ENCODE measurements at regions not wholly inside any gene's neighbourhood (a gene's known extent, or its start where the extent isn't known, plus 50 kb on each side); places are given as distances from the start of the nearest gene placed in this dataset.

GRCh38 chr4:41360214-41360920, 103.6 kb downstream of the UCHL1 start:
- CTCF ChIA-PET: interaction anchor here (0.8 to 2.7 kb wide), 5 partner anchors 15 to 301 kb away, joined by 4 to 13 read pairs (median 10); no protein-coding TSS in a partner anchor

More at GRCh38 chr4:41360214-41360920, 103.6 kb downstream of the UCHL1 start:
- Histone ChIP-seq H3K9me3 (replicated peaks; ENCODE audit: control insufficient read depth, insufficient read depth, low read length) (no peaks in the 10 kb centered on the region), H3K4me1 (ENCODE audit: control insufficient read depth, extremely low read depth, insufficient read depth, low read length) (peaks cover 3% of the 10 kb centered on the region), H3K4me2 (ENCODE audit: insufficient read depth, low read length) (peak overlapping the region; percentile 51), H3K9ac (replicated peaks; ENCODE audit: extremely low read depth, insufficient read depth, low read length) (no peak overlapping the region), H3K79me2 (ENCODE audit: control insufficient read depth, insufficient read depth, low read length) (no peaks in the 10 kb centered on the region), H3K27me3 (ENCODE audit: control insufficient read depth in 2 of 2, insufficient read depth in 2 of 2, low read length in 2 of 2) (peaks cover 7 to 52% of the 10 kb centered on the region in 2 experiments), H3K4me3 (replicated peaks in 1 of 3; ENCODE audit: insufficient read depth in 1 of 3, low read depth in 1 of 3, low read length in 3 of 3) (peak overlapping the region; percentile 28 to 76 (median 40)), H2AFZ (ENCODE audit: low read depth, low read length) (peak overlapping the region; percentile 79), H4K20me1 (replicated peaks; ENCODE audit: control insufficient read depth, extremely low read depth, insufficient read depth, low read length) (no peaks in the 10 kb centered on the region), H3K27ac (ENCODE audit: insufficient read depth, low read depth, low read length) (no peak overlapping the region), H3K36me3 (ENCODE audit: control insufficient read depth in 2 of 2, extremely low read depth in 1 of 2, insufficient read depth in 2 of 2, low read length in 2 of 2) (no peaks in the 10 kb centered on the region), H3K9me1 (replicated peaks; ENCODE audit: control insufficient read depth, extremely low read depth, insufficient read depth, low read length) (no peaks in the 10 kb centered on the region)
- no TSS peak for BruUV-seq (replicated peaks)
- FAIRE-seq: peak; percentile 15
- POLR2A ChIA-PET: interaction anchor here (0.8 kb wide), 1 partner anchor 67 kb away, joined by 3 read pairs; no protein-coding TSS in a partner anchor
- intact Hi-C loops (cut with micrococcal nuclease): loop anchor here (2.0 to 10.0 kb wide), 4 partner anchors 24 to 284 kb away; partner anchors contain the start of gene LIMCH1
- DNase-seq (ENCODE audit: low read depth, low spot score): peak; percentile 70
- TF ChIP-seq FOS (IDR thresholded peaks at IDR 0.05; ENCODE audit: borderline replicate concordance, insufficient read depth, low read length) (no peak), EZH2 (IDR thresholded peaks at IDR 0.05; ENCODE audit: borderline replicate concordance, low read depth, low read length, severe bottlenecking) (no peak), POLR2AphosphoS5 (IDR thresholded peaks at IDR 0.05; ENCODE audit: insufficient read depth, low read depth, low read length) (no peak), MAX (IDR thresholded peaks at IDR 0.05; ENCODE audit: insufficient read depth, insufficient read length) (no peak), GATA2 (IDR thresholded peaks at IDR 0.05; ENCODE audit: insufficient read depth, insufficient read length, low read depth, low read length) (no peak), POLR2A (IDR thresholded peaks at IDR 0.05; ENCODE audit: low read depth, low read length) (no peak), JUN (IDR thresholded peaks at IDR 0.05; ENCODE audit: borderline replicate concordance, insufficient read depth, insufficient read length, low read depth) (no peak), CTCF (IDR thresholded peaks at IDR 0.05; ENCODE audit: extremely low read depth in 1 of 2, insufficient read depth in 1 of 2, low read depth in 1 of 2, low read length in 2 of 2) (no peak), MYC (IDR thresholded peaks at IDR 0.05; ENCODE audit: low read depth, low read length) (no peak)
- dilution Hi-C loops (cut with MboI; ENCODE audit: extremely low pct_ligation_motif_present, low sequenced_read_pairs): no loop called here

Data from endothelial cell of umbilical vein (primary cell).